IMR-90 (cell line): ENCODE measurements at regions not wholly inside any gene's neighbourhood (a gene's known extent, or its start where the extent isn't known, plus 50 kb on each side); places are given as distances from the start of the nearest gene placed in this dataset.

Experiments
- ATAC-seq: fragments of 200-7000 bp; cut with Tn5 transposase; 2 replicates; pipeline ENCODE4 v1.9.1; 2020; ENCODE audit warnings: low read depth, mild to moderate bottlenecking, moderate library complexity
- BruUV-seq: library from RNA; stranded (reverse); fragments of 400-500 nt; replicated peaks from 2 replicates; lab custom pipeline; 2021; lab: Mats Ljungman, UMichigan
- CTCF ChIA-PET: fragments of 300-600 bp; formaldehyde crosslinking; extraction: SDS; loops from one replicate; lab custom pipeline; 2021; ENCODE audit warnings: antibody characterized with exemption; lab: Yijun Ruan, JAX
- POLR2A ChIA-PET: fragments of 300-600 bp; sonication (Branson Sonifier 250); formaldehyde crosslinking; loops from one replicate; lab custom pipeline; 2022; ENCODE audit warnings: antibody characterized with exemption; ENCODE audit not compliant: unreplicated experiment; lab: Charles Lee
- DNase-seq: peaks from one replicate; pipeline ENCODE4 v3.0.0; 2013
- H2AFZ ChIP-seq: replicated peaks from 2 replicates; pipeline ENCODE3; 2013; ENCODE audit warnings: low read length, mild to moderate bottlenecking; ENCODE audit not compliant: poor library complexity
- H2AK5ac ChIP-seq: 2 replicates; pipeline ENCODE4 v1.6.1; 2013; ENCODE audit warnings: low read depth, low read length, inconsistent platforms
- H2AK9ac ChIP-seq: replicated peaks from 2 replicates; pipeline ENCODE3; 2013; ENCODE audit warnings: mild to moderate bottlenecking, low read depth, low read length, moderate library complexity; ENCODE audit not compliant: poor library complexity
- H2BK120ac ChIP-seq: 2 replicates; pipeline ENCODE4 v1.6.1; 2013; ENCODE audit warnings: low read depth, low read length, inconsistent platforms
- H2BK15ac ChIP-seq: 3 replicates; pipeline ENCODE4 v1.6.1; 2013; ENCODE audit warnings: low read depth, low read length, inconsistent platforms
- H2BK20ac ChIP-seq: 2 replicates; pipeline ENCODE4 v1.6.1; 2013; ENCODE audit warnings: low read depth, mild to moderate bottlenecking, inconsistent platforms, low read length, moderate library complexity
- H2BK5ac ChIP-seq: 2 replicates; pipeline ENCODE4 v1.6.1; 2013; ENCODE audit warnings: mild to moderate bottlenecking, low read depth, low read length, inconsistent platforms; ENCODE audit not compliant: poor library complexity, severe bottlenecking
- H3K14ac ChIP-seq: replicated peaks from 2 replicates; pipeline ENCODE4 v1.6.1; 2013; ENCODE audit warnings: low read depth, low read length, inconsistent platforms
- H3K18ac ChIP-seq: 2 replicates; pipeline ENCODE4 v1.6.1; 2013; ENCODE audit warnings: low read depth, low read length, control low read depth
- H3K23ac ChIP-seq: 2 replicates; pipeline ENCODE4 v1.6.1; 2013; ENCODE audit warnings: low read depth, low read length, inconsistent platforms
- H3K27ac ChIP-seq: 2 replicates; pipeline ENCODE4 v1.5.1; 2013; ENCODE audit warnings: mild to moderate bottlenecking, control low read depth, low read length; ENCODE audit not compliant: insufficient read depth
- H3K27me3 ChIP-seq: 2 replicates; pipeline ENCODE4 v1.6.1; 2013; ENCODE audit warnings: low read length; ENCODE audit not compliant: control insufficient read depth, insufficient read depth
- H3K36me3 ChIP-seq: 2 replicates; pipeline ENCODE4 v1.6.1; 2013; ENCODE audit warnings: low read length, mixed read lengths; ENCODE audit not compliant: control insufficient read depth, insufficient read depth
- H3K4ac ChIP-seq: 2 replicates; pipeline ENCODE4 v1.6.1; 2013; ENCODE audit warnings: low read depth, low read length, inconsistent platforms
- H3K4me1 ChIP-seq: 2 replicates; pipeline ENCODE4 v1.6.1; 2013; ENCODE audit warnings: low read length, mixed read lengths; ENCODE audit not compliant: control insufficient read depth, insufficient read depth
- H3K4me2 ChIP-seq: 2 replicates; pipeline ENCODE4 v1.6.1; 2013; ENCODE audit warnings: low read depth, mild to moderate bottlenecking, control low read depth, low read length, moderate library complexity
- H3K4me3 ChIP-seq: 2 replicates; pipeline ENCODE4 v1.5.1; 2013; ENCODE audit warnings: low read depth, mild to moderate bottlenecking, control low read depth, low read length, moderate library complexity; ENCODE audit not compliant: insufficient read depth
- H3K56ac ChIP-seq: 2 replicates; pipeline ENCODE4 v1.6.1; 2013; ENCODE audit warnings: low read length, inconsistent platforms; ENCODE audit not compliant: insufficient read depth; ENCODE audit errors: extremely low read depth
- H3K79me1 ChIP-seq, 2 experiments: 2 replicates each; pipeline ENCODE4 v1.6.1; 2013; ENCODE audit warnings: low read length in 2 of 2, inconsistent platforms in 1 of 2, low read depth in 1 of 2
- H3K9ac ChIP-seq: 2 replicates; pipeline ENCODE4 v1.6.1; 2013; ENCODE audit warnings: low read depth, low read length, control low read depth
- H3K9me1 ChIP-seq: 2 replicates; pipeline ENCODE4 v1.6.1; 2013; ENCODE audit warnings: low read length, inconsistent platforms; ENCODE audit not compliant: insufficient read depth
- H3K9me3 ChIP-seq: 2 replicates; pipeline ENCODE4 v1.6.1; 2013; ENCODE audit warnings: low read length; ENCODE audit not compliant: control insufficient read depth, insufficient read depth
- H4K20me1 ChIP-seq: 2 replicates; pipeline ENCODE4 v1.6.1; 2013; ENCODE audit warnings: low read length, inconsistent platforms; ENCODE audit not compliant: insufficient read depth
- H4K5ac ChIP-seq: 2 replicates; pipeline ENCODE4 v1.6.1; 2013; ENCODE audit warnings: mild to moderate bottlenecking, low read depth, low read length, control low read depth
- H4K8ac ChIP-seq, 2 experiments: 2 replicates each; pipeline ENCODE4 v1.6.1; 2013; ENCODE audit warnings: low read depth in 2 of 2, low read length in 2 of 2, control low read depth in 1 of 2, inconsistent platforms in 1 of 2
- H4K91ac ChIP-seq: 2 replicates; pipeline ENCODE4 v1.6.1; 2013; ENCODE audit warnings: low read depth, low read length, inconsistent platforms; ENCODE audit not compliant: insufficient read depth
- BHLHE40 ChIP-seq: fragments of 150-350 bp; IDR thresholded peaks from 2 replicates; pipeline ENCODE4 v1.6.1; 2016; ENCODE audit warnings: mild to moderate bottlenecking, low read depth, low read length
- CEBPB ChIP-seq: IDR thresholded peaks from 2 replicates; pipeline ENCODE4 v1.6.1; 2012; ENCODE audit warnings: low read depth, low read length, improper control_type of control experiment
- CHD1 ChIP-seq: IDR thresholded peaks from 2 replicates; pipeline ENCODE4 v1.6.1; 2012; ENCODE audit warnings: low read depth, low read length, improper control_type of control experiment
- CTCF ChIP-seq: conservative IDR thresholded peaks from 2 replicates; pipeline ENCODE4 v1.5.1; 2012; ENCODE audit warnings: mild to moderate bottlenecking, low read depth, low read length, improper control_type of control experiment
- ELK1 ChIP-seq: fragments of 150-350 bp; IDR thresholded peaks from 2 replicates; pipeline ENCODE4 v1.6.1; 2016; ENCODE audit warnings: low read depth, mild to moderate bottlenecking, low read length, moderate library complexity, borderline replicate concordance
- FOS ChIP-seq: fragments of 150-350 bp; IDR thresholded peaks from 2 replicates; pipeline ENCODE4 v1.6.1; 2016; ENCODE audit warnings: low read depth, low read length
- MAFK ChIP-seq: IDR thresholded peaks from 2 replicates; pipeline ENCODE4 v1.6.1; 2012; ENCODE audit warnings: low read depth, low read length, improper control_type of control experiment
- MAZ ChIP-seq: IDR thresholded peaks from 2 replicates; pipeline ENCODE4 v1.6.1; 2012; ENCODE audit warnings: low read depth, mild to moderate bottlenecking, low read length, improper control_type of control experiment, moderate library complexity, borderline replicate concordance
- MXI1 ChIP-seq: IDR thresholded peaks from 2 replicates; pipeline ENCODE4 v1.6.1; 2012; ENCODE audit warnings: low read depth, mild to moderate bottlenecking, low read length, moderate library complexity, borderline replicate concordance
- NFE2L2 ChIP-seq: fragments of 150-350 bp; IDR thresholded peaks from 2 replicates; pipeline ENCODE4 v1.6.1; 2016; ENCODE audit warnings: low read depth, mild to moderate bottlenecking, low read length
- POLR2A ChIP-seq: IDR thresholded peaks from 2 replicates; pipeline ENCODE4 v1.6.1; 2012; ENCODE audit warnings: mild to moderate bottlenecking, low read depth, low read length
- RAD21 ChIP-seq: IDR thresholded peaks from 2 replicates; pipeline ENCODE4 v1.6.1; 2012; ENCODE audit warnings: low read length, improper control_type of control experiment
- RCOR1 ChIP-seq: IDR thresholded peaks from 2 replicates; pipeline ENCODE4 v1.6.1; 2012; ENCODE audit warnings: mild to moderate bottlenecking, low read length, improper control_type of control experiment; ENCODE audit not compliant: insufficient replicate concordance
- RFX5 ChIP-seq: IDR thresholded peaks from 2 replicates; pipeline ENCODE4 v1.8.0; 2012; ENCODE audit warnings: low read depth, mild to moderate bottlenecking, low read length, moderate library complexity
- SMC3 ChIP-seq: fragments of 150-350 bp; IDR thresholded peaks from 2 replicates; pipeline ENCODE4 v1.6.1; 2016; ENCODE audit warnings: low read depth, mild to moderate bottlenecking, antibody characterized with exemption, low read length, moderate library complexity
- USF2 ChIP-seq: fragments of 150-350 bp; IDR thresholded peaks from 2 replicates; pipeline ENCODE4 v1.6.1; 2017; ENCODE audit warnings: mild to moderate bottlenecking, antibody characterized with exemption, low read length, low read depth
- WGBS, 2 experiments: methylation state at CpG; one replicate each; pipeline versions ENCODE4 v1.1.5 to v1.1.7; 2013; ENCODE audit warnings: missing lambda C conversion rate in 2 of 2; ENCODE audit not compliant: insufficient read length in 1 of 2; ENCODE audit errors: extremely low coverage in 2 of 2; 5-methylcytosine and 5-hydroxymethylcytosine counted together
- dilution Hi-C: fragments of 300-500 bp; cut with HindIII; formaldehyde crosslinking; loops from one replicate; pipeline ENCODE4 v1.14.3; 2018; ENCODE audit warnings: low sequenced_read_pairs; ENCODE audit not compliant: unreplicated experiment
- in situ Hi-C: fragments of 300-500 bp; cut with MboI; formaldehyde crosslinking; loops from 3 replicates; pipeline ENCODE4 v1.14.3; 2019; ENCODE audit warnings: low sequenced_read_pairs, inconsistent platforms, mixed read lengths
- intact Hi-C: fragments of 100-400 bp; cut with micrococcal nuclease; formaldehyde crosslinking; loops from 2 replicates; pipeline ENCODE4 v1.10.0; 2022

- H3K9me3 ChIP-seq = no peaks in the 10 kb centered on the region
- no peak for TF ChIP-seq CEBPB
- TF ChIP-seq RFX5 = no peak
- TF ChIP-seq BHLHE40 = no peak
- TF ChIP-seq MAZ = no peak
- TF ChIP-seq MAFK = no peak
- no peak for TF ChIP-seq RCOR1
- no peak for TF ChIP-seq CTCF
- no peak for TF ChIP-seq ELK1
- TF ChIP-seq RAD21 = no peak
- no peak for TF ChIP-seq USF2
- TF ChIP-seq CHD1 = no peak
- TF ChIP-seq FOS = no peak
- TF ChIP-seq NFE2L2 = no peak
- no peak for TF ChIP-seq SMC3
- no peak for TF ChIP-seq MXI1
- no peak for TF ChIP-seq POLR2A
- ATAC-seq (no peak), DNase-seq (no peak)
- no CpG with 5 or more reads among the region's 3 CpGs for WGBS, 2 experiments
- H3K56ac ChIP-seq = no peak overlapping the region
- no peak overlapping the region for H2AFZ ChIP-seq
- H3K79me1 ChIP-seq = no peaks in the 10 kb centered on the region
- ChIA-PET CTCF (no interaction called here), POLR2A (no interaction called here)
- intact Hi-C loops (no loop called here), in situ Hi-C loops (no loop called here), dilution Hi-C loops (no loop called here)
- H3K9me1 ChIP-seq = no peaks in the 10 kb centered on the region
- no peak overlapping the region for H2BK20ac ChIP-seq
- no peaks in the 10 kb centered on the region for H4K20me1 ChIP-seq
- no peak overlapping the region for H4K91ac ChIP-seq
- H3K23ac ChIP-seq = no peak overlapping the region
- H2AK5ac ChIP-seq = no peak overlapping the region
- H3K18ac ChIP-seq = no peak overlapping the region
- no peak overlapping the region for H2BK120ac ChIP-seq
- no peak overlapping the region for H3K4ac ChIP-seq
- H3K36me3 ChIP-seq = no peaks in the 10 kb centered on the region
- no peak overlapping the region for H3K27ac ChIP-seq
- no peak overlapping the region for H2BK15ac ChIP-seq
- no peak overlapping the region for H3K9ac ChIP-seq
- no peak overlapping the region for H3K4me3 ChIP-seq
- H2BK5ac ChIP-seq = no peak overlapping the region
- H2AK9ac ChIP-seq = no peak overlapping the region
- H3K4me2 ChIP-seq = no peak overlapping the region
- H4K5ac ChIP-seq = no peak overlapping the region
- no TSS peak for BruUV-seq
- H3K14ac ChIP-seq = no peak overlapping the region
- H3K4me1 ChIP-seq = no peaks in the 10 kb centered on the region
- H3K27me3 ChIP-seq = no peaks in the 10 kb centered on the region
- no peak overlapping the region for H4K8ac ChIP-seq
These were observed 845.6 kb upstream of the CDH6 start for GRCh38 chr5:30347858-30348257.
